SIG-M5 treated with dmso at 0.1 percent for 504 hours (cell line): ENCODE measurements at regions not wholly inside any gene's neighbourhood (a gene's known extent, or its start where the extent isn't known, plus 50 kb on each side); places are given as distances from the start of the nearest gene placed in this dataset.
"Not testable (repeated sequence)": the region's sequence is repeated elsewhere in the genome, so short reads cannot be mapped to it uniquely, and the experiment has no call there.

Experiments
- DNase-seq: peaks from one replicate; lab custom pipeline; 2025; ENCODE audit not compliant: unreplicated experiment; lab: John Stamatoyannopoulos, UW

- no peak for DNase-seq
Observed at GRCh38 chr4:40681600-40681999, 51.9 kb upstream of the RBM47 start.

- peak; percentile 70 for DNase-seq
Observed at GRCh38 chr4:40682290-40683101, 52.8 kb upstream of the RBM47 start.

GRCh38 chr4:40683536-40684145, 54.0 kb upstream of the RBM47 start:
- peak; percentile 85 for DNase-seq

DNA sequence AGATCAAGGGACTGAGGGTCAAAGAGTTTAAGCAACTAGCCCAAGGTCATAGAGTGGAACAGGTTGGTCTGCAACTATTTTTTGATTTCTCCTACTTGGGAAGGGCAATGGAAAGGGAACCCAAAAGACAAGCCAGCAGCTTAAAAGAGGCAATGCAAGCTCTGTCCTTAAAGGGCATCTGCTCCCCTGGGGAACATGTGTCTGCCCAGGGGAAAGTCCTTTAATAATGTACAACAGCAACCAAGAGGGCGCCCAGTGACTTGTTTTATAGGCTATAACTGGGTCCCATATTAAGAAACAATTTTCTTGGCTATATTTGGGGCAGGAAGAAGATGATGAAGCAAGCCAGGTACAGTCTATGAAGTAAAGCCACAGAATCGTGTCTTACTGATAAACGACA, 54.7 kb upstream of the RBM47 start:
- DNase-seq: no peak

- DNase-seq: no peak
Observed at GRCh38 chr4:40685300-40685699, 55.6 kb upstream of the RBM47 start.

- DNase-seq: no peak
Observed at GRCh38 chr4:40686081-40686913, 56.6 kb upstream of the RBM47 start.

DNA sequence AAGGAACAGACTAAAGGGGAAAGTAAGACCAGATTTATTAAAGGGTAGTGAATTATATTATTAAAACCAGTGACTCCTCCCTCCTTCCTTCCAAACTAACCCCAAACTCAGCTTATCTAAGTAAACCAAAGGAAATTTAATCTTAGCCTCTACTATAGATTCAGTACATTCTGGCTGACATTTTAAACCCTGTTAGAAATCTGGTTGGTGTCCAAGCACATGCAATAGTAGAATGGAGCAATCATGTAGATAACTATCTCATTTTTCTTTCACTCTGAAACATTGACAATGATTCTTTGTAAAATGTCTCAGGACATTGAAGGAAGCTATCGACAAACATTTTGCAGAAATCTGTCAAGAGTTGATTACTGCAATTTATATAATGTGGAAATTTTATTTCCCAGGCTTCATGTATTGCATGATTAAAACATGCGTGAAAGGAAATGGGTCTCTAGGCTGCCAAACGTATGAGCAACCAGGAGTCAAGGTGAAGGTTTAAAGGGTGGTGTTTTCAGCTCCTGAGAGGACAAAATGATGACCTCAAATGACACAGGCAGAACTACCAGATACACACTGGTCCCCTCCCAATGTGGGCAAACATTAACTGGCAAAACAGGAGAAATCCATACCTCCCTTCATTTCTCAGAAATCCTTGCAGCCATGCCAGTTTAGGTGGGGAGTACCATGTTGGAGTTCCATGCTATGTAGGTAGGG, 58.2 kb upstream of the RBM47 start:
- no peak for DNase-seq

DNA sequence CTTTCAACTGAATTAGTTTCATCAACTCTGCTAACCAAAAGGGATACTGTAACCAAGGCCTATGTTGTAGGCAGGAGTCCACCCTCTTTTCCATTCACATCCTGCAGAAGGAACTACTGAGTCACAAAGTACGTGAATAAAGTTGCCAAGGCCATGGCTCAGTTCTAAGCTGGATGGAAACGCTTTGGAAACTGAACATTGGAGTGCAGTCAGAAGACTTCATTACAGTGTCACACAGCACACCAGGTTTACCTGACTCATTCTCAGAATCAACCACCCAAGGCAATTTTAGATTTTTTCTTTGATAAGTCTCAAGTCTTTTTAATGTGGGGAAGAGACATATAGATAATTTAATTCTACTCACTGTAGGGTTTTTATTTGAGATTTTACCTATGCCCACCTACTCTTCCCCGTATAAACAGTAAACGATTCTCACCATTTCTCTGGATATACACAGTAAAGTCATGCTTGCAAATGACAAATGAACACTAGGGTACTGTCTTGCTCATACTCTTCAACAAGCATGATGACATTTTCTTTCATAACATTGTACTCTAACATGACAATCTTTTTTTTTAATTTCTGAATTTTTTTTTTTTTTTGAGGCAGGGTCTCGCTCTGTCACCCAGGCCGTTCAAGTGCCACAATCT, 58.9 kb upstream of the RBM47 start:
- no peak for DNase-seq

DNA sequence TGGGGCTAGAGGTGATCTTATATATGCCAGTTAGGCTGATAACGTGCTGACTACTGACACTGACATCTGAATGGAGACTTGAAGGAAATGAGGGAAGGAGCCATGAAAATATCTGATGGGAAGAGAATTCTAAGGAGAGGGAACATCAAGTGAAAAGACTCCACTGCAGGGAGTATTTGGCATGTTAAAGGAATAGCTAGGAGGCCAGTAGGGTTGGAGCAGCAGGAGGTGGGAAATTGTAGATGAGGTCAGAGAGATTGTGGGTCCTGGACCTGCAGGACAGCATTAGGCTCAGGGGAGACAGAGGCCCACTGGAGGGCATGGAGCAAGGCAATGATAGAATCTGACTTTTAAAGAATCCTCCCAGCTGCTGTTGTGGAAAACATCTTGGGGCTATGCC, 55.8 kb upstream of the NSUN7 start:
- DNase-seq: no peak

GRCh38 chr4:40697476-40697875, 52.3 kb upstream of the NSUN7 start:
- DNase-seq: not testable (repeated sequence)

DNA sequence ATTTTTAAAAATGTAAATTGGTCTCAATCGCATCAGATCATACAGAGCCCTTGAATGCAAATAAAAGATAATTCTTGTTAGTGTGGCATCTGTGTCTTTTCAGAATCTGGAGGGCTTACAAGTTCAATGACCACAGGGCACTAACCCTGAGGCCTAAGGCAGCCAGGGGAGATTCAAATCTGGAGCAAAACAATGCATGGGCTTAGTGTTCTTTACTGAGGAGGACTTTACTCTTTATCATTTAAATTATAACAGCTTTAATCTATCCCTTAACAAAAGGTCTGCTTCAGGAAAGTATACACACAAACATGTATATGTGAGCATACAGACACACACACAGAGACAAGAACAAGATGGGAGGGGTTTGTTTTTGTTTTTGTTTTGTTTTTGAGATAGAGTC, 51.0 kb upstream of the NSUN7 start:
- DNase-seq: no peak

GRCh38 chr4:40699648-40700047, 50.1 kb upstream of the NSUN7 start:
- no peak for DNase-seq
